IMR-90 (cell line): ENCODE measurements at regions not wholly inside any gene's neighbourhood (a gene's known extent, or its start where the extent isn't known, plus 50 kb on each side); places are given as distances from the start of the nearest gene placed in this dataset.

Source experiments
- FOS ChIP-seq: fragments of 150-350 bp; IDR thresholded peaks from 2 replicates; pipeline ENCODE4 v1.6.1; 2016; ENCODE audit warnings: low read depth, low read length
- MAFK ChIP-seq: IDR thresholded peaks from 2 replicates; pipeline ENCODE4 v1.6.1; 2012; ENCODE audit warnings: low read depth, low read length, improper control_type of control experiment
- POLR2A ChIP-seq: IDR thresholded peaks from 2 replicates; pipeline ENCODE4 v1.6.1; 2012; ENCODE audit warnings: mild to moderate bottlenecking, low read depth, low read length
- TF ChIP-seq, protein P1 (sequence below): conservative IDR thresholded peaks from 2 replicates; pipeline ENCODE4 v1.5.1; 2012; ENCODE audit warnings: mild to moderate bottlenecking, low read depth, low read length, improper control_type of control experiment

DNA sequence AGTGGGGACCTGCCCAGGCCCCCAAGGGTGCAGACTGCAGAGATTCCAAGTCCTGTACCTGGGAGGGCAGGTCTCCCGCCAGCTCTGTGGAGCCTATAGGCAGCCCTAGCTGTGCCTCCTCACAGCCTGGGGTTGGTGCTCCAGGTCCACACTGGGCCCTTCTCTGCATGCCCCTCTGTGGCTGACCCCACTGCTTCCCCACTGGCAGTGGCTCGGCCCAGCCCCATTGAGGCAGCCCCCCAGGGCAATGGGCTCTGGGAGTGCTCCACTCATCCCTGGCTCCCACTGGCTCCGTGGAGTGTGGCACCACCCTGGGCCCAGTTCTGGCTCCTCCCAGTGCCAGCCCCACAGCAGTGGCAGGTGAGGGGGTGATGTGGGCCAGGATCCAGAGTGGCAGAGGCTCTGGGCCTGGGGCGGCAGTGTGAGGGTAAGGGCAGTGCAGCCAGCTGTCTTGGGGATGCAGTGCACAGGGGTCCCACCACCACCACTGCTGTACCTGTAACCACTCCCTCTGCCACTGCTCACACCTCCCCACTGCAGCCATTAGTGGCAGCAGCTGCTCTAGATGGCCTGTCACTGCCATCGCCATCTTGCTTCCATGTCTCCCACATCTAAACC, 312.2 kb downstream of the GPM6A start:
- TF ChIP-seq, protein P1, sequence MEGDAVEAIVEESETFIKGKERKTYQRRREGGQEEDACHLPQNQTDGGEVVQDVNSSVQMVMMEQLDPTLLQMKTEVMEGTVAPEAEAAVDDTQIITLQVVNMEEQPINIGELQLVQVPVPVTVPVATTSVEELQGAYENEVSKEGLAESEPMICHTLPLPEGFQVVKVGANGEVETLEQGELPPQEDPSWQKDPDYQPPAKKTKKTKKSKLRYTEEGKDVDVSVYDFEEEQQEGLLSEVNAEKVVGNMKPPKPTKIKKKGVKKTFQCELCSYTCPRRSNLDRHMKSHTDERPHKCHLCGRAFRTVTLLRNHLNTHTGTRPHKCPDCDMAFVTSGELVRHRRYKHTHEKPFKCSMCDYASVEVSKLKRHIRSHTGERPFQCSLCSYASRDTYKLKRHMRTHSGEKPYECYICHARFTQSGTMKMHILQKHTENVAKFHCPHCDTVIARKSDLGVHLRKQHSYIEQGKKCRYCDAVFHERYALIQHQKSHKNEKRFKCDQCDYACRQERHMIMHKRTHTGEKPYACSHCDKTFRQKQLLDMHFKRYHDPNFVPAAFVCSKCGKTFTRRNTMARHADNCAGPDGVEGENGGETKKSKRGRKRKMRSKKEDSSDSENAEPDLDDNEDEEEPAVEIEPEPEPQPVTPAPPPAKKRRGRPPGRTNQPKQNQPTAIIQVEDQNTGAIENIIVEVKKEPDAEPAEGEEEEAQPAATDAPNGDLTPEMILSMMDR, result no peak
- TF ChIP-seq FOS, result no peak
- no peak for TF ChIP-seq POLR2A
- TF ChIP-seq MAFK, result no peak
